PFSK-1 (cell line): ENCODE measurements at regions not wholly inside any gene's neighbourhood (a gene's known extent, or its start where the extent isn't known, plus 50 kb on each side); places are given as distances from the start of the nearest gene placed in this dataset.

ENCODE experiments used
- FOXP2 ChIP-seq: optimal IDR thresholded peaks from 2 replicates; pipeline ENCODE3; 2011; ENCODE audit warnings: borderline replicate concordance, control low read depth, inconsistent platforms; ENCODE audit not compliant: insufficient read depth; ENCODE audit errors: extremely low read length, extremely low read depth
- POLR2AphosphoS5 ChIP-seq: IDR thresholded peaks from 2 replicates; pipeline ENCODE4 v1.6.1; 2012; ENCODE audit warnings: low read depth, mild to moderate bottlenecking, control low read depth, low read length, moderate library complexity
- REST ChIP-seq, 2 experiments: IDR thresholded peaks; 2 replicates each; pipeline versions ENCODE4 v1.6.1 to v1.8.0; 2011 to 2012; ENCODE audit warnings: low read depth in 2 of 2, low read length in 2 of 2, control low read depth in 1 of 2, inconsistent platforms in 1 of 2, mild to moderate bottlenecking in 1 of 2, moderate library complexity in 1 of 2; ENCODE audit not compliant: insufficient read depth in 1 of 2
- SIN3A ChIP-seq: IDR thresholded peaks from 2 replicates; pipeline ENCODE4 v1.6.1; 2012; ENCODE audit warnings: mild to moderate bottlenecking, low read length, moderate library complexity, borderline replicate concordance; ENCODE audit not compliant: insufficient read depth
- TAF1 ChIP-seq: IDR thresholded peaks from 2 replicates; pipeline ENCODE4 v1.6.1; 2012; ENCODE audit warnings: low read length, control low read depth, borderline replicate concordance; ENCODE audit not compliant: insufficient read depth

GRCh38 chr15:69987492-69988489 lies 109.9 kb downstream of the TLE3 start:
- TF ChIP-seq FOXP2 (no peak), TAF1 (no peak), SIN3A (no peak), REST (IDR thresholded peaks at IDR 0.05; ENCODE audit: insufficient read depth in 1 of 2, low read depth in 2 of 2, low read length in 2 of 2) (no peak), POLR2AphosphoS5 (no peak)

DNA sequence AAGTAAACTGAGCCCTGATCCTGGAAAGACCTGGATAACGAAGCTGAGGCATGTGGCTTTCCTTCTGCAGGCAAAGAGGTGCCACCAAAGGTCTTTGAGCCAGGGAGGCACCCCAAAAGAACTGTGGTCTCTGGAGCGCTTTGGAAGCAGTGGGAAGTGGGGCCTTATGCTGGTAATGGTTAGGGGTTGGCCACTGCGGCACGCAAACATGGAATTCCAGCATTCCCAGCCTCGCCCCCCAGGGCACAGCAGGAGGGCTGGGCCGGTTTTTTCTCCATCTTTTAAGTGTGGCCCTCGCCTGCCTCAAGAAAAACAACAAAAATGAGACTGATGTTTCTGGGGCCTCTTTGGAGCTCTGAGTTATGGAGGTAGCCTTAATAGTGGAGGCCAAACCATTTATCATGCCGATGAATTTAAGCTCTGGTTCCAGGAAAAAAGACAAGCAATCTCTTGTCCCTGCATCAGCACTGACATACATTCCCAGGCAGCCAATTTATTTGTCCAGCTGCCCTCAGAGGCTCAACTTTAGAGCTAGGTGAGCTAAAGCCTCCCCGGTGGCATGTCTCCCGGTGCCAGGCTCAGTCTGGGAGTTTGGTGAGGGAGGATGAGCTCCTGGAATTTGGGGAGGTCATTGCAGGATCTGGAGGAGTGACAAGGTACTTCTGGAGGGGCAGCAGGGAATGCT lies 109.0 kb downstream of the TLE3 start:
- TF ChIP-seq POLR2AphosphoS5 (no peak), FOXP2 (no peak), REST (IDR thresholded peaks at IDR 0.05; ENCODE audit: insufficient read depth in 1 of 2, low read depth in 2 of 2, low read length in 2 of 2) (no peak), SIN3A (no peak), TAF1 (no peak)

GRCh38 chr15:69990566-69991421 lies 106.9 kb downstream of the TLE3 start:
- TF ChIP-seq REST (IDR thresholded peaks at IDR 0.05; ENCODE audit: insufficient read depth in 1 of 2, low read depth in 2 of 2, low read length in 2 of 2) (no peak), SIN3A (no peak), POLR2AphosphoS5 (no peak), TAF1 (no peak), FOXP2 (no peak)

- TF ChIP-seq REST (IDR thresholded peaks at IDR 0.05; ENCODE audit: insufficient read depth in 1 of 2, low read depth in 2 of 2, low read length in 2 of 2) (no peak), POLR2AphosphoS5 (no peak), SIN3A (no peak), TAF1 (no peak), FOXP2 (no peak)
Observed at GRCh38 chr15:69991551-69991980, 106.2 kb downstream of the TLE3 start.
